ENCODE measurements at regions not wholly inside any gene's neighbourhood (a gene's known extent, or its start where the extent isn't known, plus 50 kb on each side); places are given as distances from the start of the nearest gene placed in this dataset.

- DNase-seq = no peak
- in situ Hi-C loops (cut with HindIII; ENCODE audit: low pct_ligation_motif_present, low pct_unique_long_range_greater_than_20kb, low sequenced_read_pairs) = no loop called here
Observed at GRCh38 chr7:26480156-26480555, 188.5 kb downstream of the SNX10 start.

- DNase-seq = no peak
- in situ Hi-C loops (cut with HindIII; ENCODE audit: low pct_ligation_motif_present, low pct_unique_long_range_greater_than_20kb, low sequenced_read_pairs) = no loop called here
Observed at GRCh38 chr7:26482927-26483326, 191.3 kb downstream of the SNX10 start.

- DNase-seq = no peak
- in situ Hi-C loops (cut with HindIII; ENCODE audit: low pct_ligation_motif_present, low pct_unique_long_range_greater_than_20kb, low sequenced_read_pairs) = no loop called here
Observed at GRCh38 chr7:26483843-26484242, 192.2 kb downstream of the SNX10 start.

GRCh38 chr7:26485367-26485934 is 193.8 kb downstream of the SNX10 start:
- in situ Hi-C loops (cut with HindIII; ENCODE audit: low pct_ligation_motif_present, low pct_unique_long_range_greater_than_20kb, low sequenced_read_pairs) = no loop called here
- no peak for DNase-seq

GRCh38 chr7:26486153-26486552 is 194.5 kb downstream of the SNX10 start:
- DNase-seq = no peak
- in situ Hi-C loops (cut with HindIII; ENCODE audit: low pct_ligation_motif_present, low pct_unique_long_range_greater_than_20kb, low sequenced_read_pairs) = no loop called here

GRCh38 chr7:26487780-26488515 is 196.3 kb downstream of the SNX10 start:
- in situ Hi-C loops (cut with HindIII; ENCODE audit: low pct_ligation_motif_present, low pct_unique_long_range_greater_than_20kb, low sequenced_read_pairs) = no loop called here
- DNase-seq = no peak

- in situ Hi-C loops (cut with HindIII; ENCODE audit: low pct_ligation_motif_present, low pct_unique_long_range_greater_than_20kb, low sequenced_read_pairs) = no loop called here
- DNase-seq = no peak
Observed at GRCh38 chr7:26489391-26489790, 197.7 kb downstream of the SNX10 start.

- no peak for DNase-seq
- in situ Hi-C loops (cut with HindIII; ENCODE audit: low pct_ligation_motif_present, low pct_unique_long_range_greater_than_20kb, low sequenced_read_pairs) = no loop called here
Observed at GRCh38 chr7:26489906-26490639, 198.4 kb downstream of the SNX10 start.

GRCh38 chr7:26490640-26491624 is 199.3 kb downstream of the SNX10 start:
- in situ Hi-C loops (cut with HindIII; ENCODE audit: low pct_ligation_motif_present, low pct_unique_long_range_greater_than_20kb, low sequenced_read_pairs) = no loop called here
- DNase-seq = no peak

- in situ Hi-C loops (cut with HindIII; ENCODE audit: low pct_ligation_motif_present, low pct_unique_long_range_greater_than_20kb, low sequenced_read_pairs) = no loop called here
- DNase-seq = no peak
Observed at GRCh38 chr7:26492816-26493215, 201.2 kb downstream of the SNX10 start.

- no peak for DNase-seq
- in situ Hi-C loops (cut with HindIII; ENCODE audit: low pct_ligation_motif_present, low pct_unique_long_range_greater_than_20kb, low sequenced_read_pairs) = no loop called here
Observed at GRCh38 chr7:26493737-26494428, 202.2 kb downstream of the SNX10 start.

GRCh38 chr7:26495569-26495968 is 203.9 kb downstream of the SNX10 start:
- in situ Hi-C loops (cut with HindIII; ENCODE audit: low pct_ligation_motif_present, low pct_unique_long_range_greater_than_20kb, low sequenced_read_pairs) = no loop called here
- no peak for DNase-seq

- in situ Hi-C loops (cut with HindIII; ENCODE audit: low pct_ligation_motif_present, low pct_unique_long_range_greater_than_20kb, low sequenced_read_pairs) = no loop called here
- peak; percentile 78 for DNase-seq
Observed at GRCh38 chr7:26497801-26498596, 206.3 kb downstream of the SNX10 start.

- no peak for DNase-seq
- in situ Hi-C loops (cut with HindIII; ENCODE audit: low pct_ligation_motif_present, low pct_unique_long_range_greater_than_20kb, low sequenced_read_pairs) = no loop called here
Observed at GRCh38 chr7:26499315-26499897, 207.7 kb downstream of the SNX10 start.

GRCh38 chr7:26500749-26501352 is 209.2 kb downstream of the SNX10 start:
- peak; percentile 76 for DNase-seq

GRCh38 chr7:26504411-26505120 is 212.9 kb downstream of the SNX10 start:
- in situ Hi-C loops (cut with HindIII; ENCODE audit: low pct_ligation_motif_present, low pct_unique_long_range_greater_than_20kb, low sequenced_read_pairs) = no loop called here
- no peak for DNase-seq

More at GRCh38 chr7:26500749-26501352, 209.2 kb downstream of the SNX10 start:
- in situ Hi-C loops (cut with HindIII; ENCODE audit: low pct_ligation_motif_present, low pct_unique_long_range_greater_than_20kb, low sequenced_read_pairs) = no loop called here
